GM12865 (cell line): ENCODE measurements at regions not wholly inside any gene's neighbourhood (a gene's known extent, or its start where the extent isn't known, plus 50 kb on each side); places are given as distances from the start of the nearest gene placed in this dataset.

ENCODE experiments used
- DNase-seq: peaks from one replicate; pipeline ENCODE4 v3.0.0; 2010; ENCODE audit warnings: low read depth
- H3K4me3 ChIP-seq: 2 replicates; pipeline ENCODE4 v1.5.1; 2011; ENCODE audit warnings: mild to moderate bottlenecking, low read depth, low read length, control low read depth
- TF ChIP-seq, protein P1 (sequence below): IDR thresholded peaks from 2 replicates; pipeline ENCODE4 v1.5.1; 2011; ENCODE audit warnings: low read length, control low read depth, low read depth, inconsistent platforms; ENCODE audit not compliant: insufficient read depth; ENCODE audit errors: missing control alignments

DNA sequence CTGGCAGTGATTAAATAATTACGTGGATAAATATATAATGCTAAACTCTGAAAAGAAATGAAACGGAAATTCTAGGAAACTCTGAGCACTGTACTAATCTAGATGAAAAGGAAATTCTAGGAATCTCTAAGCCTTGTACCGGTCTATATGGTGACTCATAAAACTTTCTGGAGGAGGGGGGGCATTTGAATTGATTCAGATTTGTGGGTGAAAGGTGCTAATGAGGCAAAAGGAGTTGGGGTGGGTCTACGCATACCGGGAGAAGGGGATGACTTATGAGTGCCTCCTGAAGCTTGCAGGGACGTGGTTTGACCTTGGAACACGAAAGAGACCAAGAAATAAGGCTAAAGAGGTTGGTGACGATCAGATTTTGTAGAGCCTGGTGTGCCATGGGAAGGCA is 151.7 kb upstream of the CASK start:
- H3K4me3 ChIP-seq = no peak overlapping the region
- DNase-seq = no peak
- TF ChIP-seq, protein P1, sequence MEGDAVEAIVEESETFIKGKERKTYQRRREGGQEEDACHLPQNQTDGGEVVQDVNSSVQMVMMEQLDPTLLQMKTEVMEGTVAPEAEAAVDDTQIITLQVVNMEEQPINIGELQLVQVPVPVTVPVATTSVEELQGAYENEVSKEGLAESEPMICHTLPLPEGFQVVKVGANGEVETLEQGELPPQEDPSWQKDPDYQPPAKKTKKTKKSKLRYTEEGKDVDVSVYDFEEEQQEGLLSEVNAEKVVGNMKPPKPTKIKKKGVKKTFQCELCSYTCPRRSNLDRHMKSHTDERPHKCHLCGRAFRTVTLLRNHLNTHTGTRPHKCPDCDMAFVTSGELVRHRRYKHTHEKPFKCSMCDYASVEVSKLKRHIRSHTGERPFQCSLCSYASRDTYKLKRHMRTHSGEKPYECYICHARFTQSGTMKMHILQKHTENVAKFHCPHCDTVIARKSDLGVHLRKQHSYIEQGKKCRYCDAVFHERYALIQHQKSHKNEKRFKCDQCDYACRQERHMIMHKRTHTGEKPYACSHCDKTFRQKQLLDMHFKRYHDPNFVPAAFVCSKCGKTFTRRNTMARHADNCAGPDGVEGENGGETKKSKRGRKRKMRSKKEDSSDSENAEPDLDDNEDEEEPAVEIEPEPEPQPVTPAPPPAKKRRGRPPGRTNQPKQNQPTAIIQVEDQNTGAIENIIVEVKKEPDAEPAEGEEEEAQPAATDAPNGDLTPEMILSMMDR = no peak

DNA sequence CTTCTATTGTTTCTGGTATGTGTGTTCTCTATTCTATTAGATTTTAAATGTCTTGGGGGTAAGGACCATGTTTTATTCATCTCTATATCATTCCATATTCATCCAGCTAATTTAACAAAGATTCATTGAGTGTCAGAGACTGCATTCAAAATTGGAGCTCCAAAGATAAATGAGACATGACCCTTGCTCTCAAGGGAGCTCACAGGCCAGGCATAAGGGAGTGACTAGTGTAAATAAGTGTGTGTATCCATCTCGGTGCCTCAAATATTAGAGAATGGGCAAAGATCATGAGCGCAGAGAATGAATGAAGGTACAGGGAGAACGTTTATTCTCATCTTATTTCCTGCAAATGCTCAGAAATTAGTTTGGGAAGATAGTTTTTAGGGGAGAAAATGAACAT is 150.1 kb upstream of the CASK start:
- no peak for DNase-seq
- TF ChIP-seq, protein P1 = no peak
- no peak overlapping the region for H3K4me3 ChIP-seq

DNA sequence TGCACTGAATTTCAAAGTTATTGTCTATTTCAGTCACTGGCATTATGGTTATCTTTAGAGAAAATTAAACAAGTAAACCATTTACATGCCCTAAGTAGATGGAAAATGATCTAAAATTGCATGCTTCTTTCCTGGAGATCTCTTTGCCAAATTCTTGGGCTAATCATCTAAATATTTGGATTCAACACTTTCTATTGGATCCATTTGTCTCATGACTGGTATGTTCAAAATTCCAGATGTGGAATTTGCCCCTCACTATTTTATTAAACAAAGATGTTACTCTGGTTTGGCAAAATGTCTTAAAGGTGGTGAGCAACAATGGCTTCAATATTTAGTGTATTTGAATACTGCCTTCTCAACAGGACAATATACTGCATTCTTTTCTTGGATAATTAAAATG is 147.5 kb upstream of the CASK start:
- H3K4me3 ChIP-seq = no peak overlapping the region
- TF ChIP-seq, protein P1 = no peak
- DNase-seq = no peak

DNA sequence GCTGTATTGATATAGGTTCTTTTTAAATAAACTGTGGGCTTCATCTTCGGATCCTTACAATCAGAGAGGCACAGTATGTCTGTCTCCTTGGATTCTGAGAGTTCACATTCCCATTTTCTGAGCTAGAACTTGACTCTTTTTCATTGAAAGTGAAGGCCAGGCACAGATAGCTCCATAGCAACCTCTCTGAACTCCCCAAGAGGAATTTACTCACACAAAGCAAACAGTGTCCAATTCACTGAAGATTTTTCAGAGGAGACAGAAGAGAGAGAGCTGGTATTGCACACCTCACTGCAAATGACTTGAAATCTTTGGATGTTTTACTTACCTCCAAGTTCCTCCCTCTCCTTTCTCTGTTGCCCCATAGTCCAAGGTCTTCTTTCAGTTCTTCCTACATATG is 130.9 kb upstream of the CASK start:
- no peak overlapping the region for H3K4me3 ChIP-seq
- DNase-seq = no peak
- TF ChIP-seq, protein P1 = no peak

DNA sequence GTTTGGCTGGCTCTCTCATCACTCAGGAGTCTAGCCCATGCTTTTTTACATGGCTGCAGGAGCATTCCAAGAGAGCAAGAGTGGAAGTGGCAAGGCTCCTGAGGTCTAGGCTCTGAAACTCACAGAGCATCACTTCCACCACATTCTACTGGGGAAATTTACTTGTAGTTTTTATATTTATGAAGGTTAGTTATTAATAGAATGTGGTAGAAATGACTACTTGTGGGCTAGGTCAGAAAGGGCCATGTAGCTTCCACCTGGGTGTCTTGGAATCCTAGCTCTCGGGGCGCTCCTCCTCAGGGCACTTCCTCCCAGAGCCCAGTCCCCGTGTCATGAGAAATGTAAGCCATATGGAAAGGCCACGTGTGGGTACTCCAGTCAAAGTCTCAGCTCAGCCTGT is 127.0 kb upstream of the CASK start:
- H3K4me3 ChIP-seq = no peak overlapping the region
- TF ChIP-seq, protein P1 = no peak
- DNase-seq = no peak

DNA sequence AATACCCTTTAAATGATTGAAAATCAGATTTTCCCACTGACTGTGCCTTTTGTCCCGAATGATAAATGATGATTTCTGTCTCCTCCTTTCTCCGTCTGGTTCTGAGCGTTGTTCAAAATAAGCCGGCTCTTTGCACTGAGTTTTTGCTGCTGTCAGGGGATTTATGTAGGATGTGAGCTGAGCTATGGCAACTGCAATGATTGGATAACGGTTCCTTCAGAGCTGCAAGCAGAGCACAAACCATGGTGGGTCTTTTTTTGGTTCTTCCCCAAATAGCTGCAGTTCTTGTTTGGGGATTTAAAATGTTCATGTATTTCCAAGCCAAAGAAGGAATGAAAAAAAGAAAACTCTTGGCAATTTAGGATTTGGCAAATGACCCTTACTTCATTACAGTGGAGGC is 124.5 kb upstream of the CASK start:
- TF ChIP-seq, protein P1 = no peak
- no peak overlapping the region for H3K4me3 ChIP-seq
- no peak for DNase-seq

DNA sequence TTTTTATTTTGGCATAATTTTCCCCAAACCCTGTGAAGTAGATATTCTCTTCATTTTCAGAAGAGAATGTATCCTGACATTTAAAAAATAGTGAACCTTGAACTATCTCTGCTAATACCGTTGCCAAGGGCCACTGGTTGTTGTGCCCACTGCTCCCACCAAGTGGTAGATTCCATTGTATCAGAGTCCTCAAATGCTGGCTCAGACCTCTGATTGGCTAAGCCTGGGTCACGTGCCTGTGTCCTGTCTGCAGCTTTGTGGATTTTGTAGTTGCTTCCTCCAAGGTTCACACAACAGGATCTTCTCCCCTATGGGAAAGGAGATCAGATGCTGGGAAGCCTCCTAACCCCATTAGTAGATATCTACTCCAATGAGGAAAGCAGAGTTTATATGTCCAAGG is 104.8 kb upstream of the CASK start:
- TF ChIP-seq, protein P1 = no peak

More for the DNA sequence above, 104.8 kb upstream of the CASK start:
- H3K4me3 ChIP-seq = no peak overlapping the region
- DNase-seq = no peak
